Activated CD8-positive, alpha-beta T cell treated with anti-CD3 and anti-CD28 coated beads, Interleukin-2, amount 10 ng/mL, durations not matched to agents 7 days and 5 days (primary cell): ENCODE measurements at regions not wholly inside any gene's neighbourhood (a gene's known extent, or its start where the extent isn't known, plus 50 kb on each side); places are given as distances from the start of the nearest gene placed in this dataset.

Experiments used
- ATAC-seq: fragments of 150-1000 bp; cut with Tn5 transposase; one replicate; pipeline ENCODE4 v1.10.0; 2021; ENCODE audit warnings: moderate library complexity
- CTCF ChIA-PET: fragments of 350-600 bp; sonication (Branson Sonifier 250); formaldehyde crosslinking; loops from one replicate; lab custom pipeline; 2021; ENCODE audit warnings: antibody characterized with exemption; lab: Charles Lee
- POLR2A ChIA-PET: fragments of 350-600 bp; sonication (Branson Sonifier 250); formaldehyde crosslinking; loops from one replicate; lab custom pipeline; 2021; ENCODE audit warnings: antibody characterized with exemption; lab: Charles Lee
- DNase-seq: peaks from one replicate; pipeline ENCODE4 v3.0.0-alpha.2; 2020
- H3K27ac Mint-ChIP-seq: one replicate; pipeline ENCODE4 v1.8.0; 2021; ENCODE audit warnings: mild to moderate bottlenecking, mixed read lengths
- H3K27me3 Mint-ChIP-seq: one replicate; pipeline ENCODE4 v1.8.0; 2021; ENCODE audit warnings: low read depth, mixed read lengths
- H3K36me3 Mint-ChIP-seq: one replicate; pipeline ENCODE4 v1.8.0; 2021; ENCODE audit warnings: low read depth, mixed read lengths
- H3K4me1 Mint-ChIP-seq: one replicate; pipeline ENCODE4 v1.8.0; 2021; ENCODE audit warnings: low read depth, mixed read lengths
- H3K4me3 Mint-ChIP-seq: one replicate; pipeline ENCODE4 v1.8.0; 2021; ENCODE audit warnings: mild to moderate bottlenecking, mixed read lengths
- H3K9me3 Mint-ChIP-seq: one replicate; pipeline ENCODE4 v1.8.0; 2022; ENCODE audit warnings: mixed read lengths; ENCODE audit not compliant: insufficient read depth

- ChIA-PET CTCF (no interaction called here), POLR2A (no interaction called here)
- no peaks in the 10 kb centered on the region for H3K9me3 Mint-ChIP-seq
- H3K4me3 Mint-ChIP-seq, result no peak overlapping the region
- no peak overlapping the region for H3K27ac Mint-ChIP-seq
- DNase-seq (no peak), ATAC-seq (no peak)
- H3K36me3 Mint-ChIP-seq, result no peaks in the 10 kb centered on the region
- H3K4me1 Mint-ChIP-seq, result no peaks in the 10 kb centered on the region
- H3K27me3 Mint-ChIP-seq, result no peaks in the 10 kb centered on the region
Measured at GRCh38 chr13:52947921-52948373, 80.7 kb upstream of the OLFM4 start.

DNA sequence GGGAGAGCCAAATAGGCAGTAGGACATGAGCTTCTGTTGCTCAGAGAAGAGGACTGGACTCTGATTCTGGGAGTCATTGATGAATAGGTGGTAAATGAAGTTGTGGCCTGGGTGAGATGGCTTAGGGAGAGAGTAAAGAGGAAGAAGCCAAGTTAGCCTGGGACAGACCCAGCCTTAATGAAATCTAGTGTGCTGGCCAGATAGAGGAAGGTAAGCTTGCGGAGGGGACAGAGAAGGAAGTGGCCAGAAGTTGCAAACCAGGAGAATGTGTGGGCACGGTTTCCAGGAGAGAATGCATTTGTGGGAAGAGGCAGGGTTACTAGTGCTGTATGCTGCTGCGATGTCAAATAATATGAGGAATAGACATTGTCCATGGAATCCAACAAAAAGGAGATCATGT, 83.3 kb upstream of the OLFM4 start:
- no peaks in the 10 kb centered on the region for H3K27me3 Mint-ChIP-seq
- DNase-seq, result no peak
- H3K36me3 Mint-ChIP-seq, result no peaks in the 10 kb centered on the region
- no peak overlapping the region for H3K4me3 Mint-ChIP-seq
- no peaks in the 10 kb centered on the region for H3K4me1 Mint-ChIP-seq
- ChIA-PET POLR2A (no interaction called here), CTCF (no interaction called here)
- no peaks in the 10 kb centered on the region for H3K9me3 Mint-ChIP-seq
- ATAC-seq, result no peak
- H3K27ac Mint-ChIP-seq, result no peak overlapping the region

GRCh38 chr13:52944697-52945096, 83.9 kb upstream of the OLFM4 start:
- no peak overlapping the region for H3K4me3 Mint-ChIP-seq
- ChIA-PET POLR2A (no interaction called here), CTCF (no interaction called here)
- ATAC-seq (no peak), DNase-seq (no peak)
- no peaks in the 10 kb centered on the region for H3K9me3 Mint-ChIP-seq
- H3K27ac Mint-ChIP-seq, result no peak overlapping the region
- H3K27me3 Mint-ChIP-seq, result no peaks in the 10 kb centered on the region
- H3K4me1 Mint-ChIP-seq, result no peaks in the 10 kb centered on the region
- no peaks in the 10 kb centered on the region for H3K36me3 Mint-ChIP-seq

GRCh38 chr13:52938065-52938464, 89.6 kb upstream of the PCDH8 start:
- no peak overlapping the region for H3K27ac Mint-ChIP-seq
- ATAC-seq (no peak), DNase-seq (no peak)
- no peaks in the 10 kb centered on the region for H3K36me3 Mint-ChIP-seq
- H3K27me3 Mint-ChIP-seq, result no peaks in the 10 kb centered on the region
- H3K9me3 Mint-ChIP-seq, result no peaks in the 10 kb centered on the region
- POLR2A ChIA-PET, result no interaction called here
- no peak overlapping the region for H3K4me3 Mint-ChIP-seq
- CTCF ChIA-PET, result no interaction called here
- H3K4me1 Mint-ChIP-seq, result no peaks in the 10 kb centered on the region

DNA sequence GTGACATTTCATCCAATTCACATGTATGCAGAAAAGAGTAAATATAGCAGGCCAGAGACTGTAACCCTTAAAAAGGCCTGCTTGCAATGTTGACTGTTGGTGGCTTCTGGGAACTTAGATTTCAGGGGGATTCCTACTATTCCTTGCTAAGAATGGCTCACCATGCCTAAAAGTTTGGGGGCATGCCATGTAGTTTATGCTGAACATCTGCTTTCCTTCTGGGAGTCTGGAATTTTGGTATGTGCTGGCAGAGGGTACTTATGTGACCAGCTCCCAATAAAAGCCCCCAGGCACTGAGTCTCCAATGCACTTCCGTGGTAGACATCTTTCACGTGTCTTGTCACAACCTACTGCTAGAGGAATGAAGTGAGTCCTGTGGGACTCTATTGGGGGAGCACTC, 88.4 kb upstream of the PCDH8 start:
- H3K4me3 Mint-ChIP-seq, result no peak overlapping the region
- H3K4me1 Mint-ChIP-seq, result no peaks in the 10 kb centered on the region
- H3K36me3 Mint-ChIP-seq, result no peaks in the 10 kb centered on the region
- H3K27ac Mint-ChIP-seq, result no peak overlapping the region
- H3K27me3 Mint-ChIP-seq, result no peaks in the 10 kb centered on the region
- POLR2A ChIA-PET, result no interaction called here
- no peaks in the 10 kb centered on the region for H3K9me3 Mint-ChIP-seq
- no peak for DNase-seq
- ATAC-seq, result no peak
- CTCF ChIA-PET, result no interaction called here

DNA sequence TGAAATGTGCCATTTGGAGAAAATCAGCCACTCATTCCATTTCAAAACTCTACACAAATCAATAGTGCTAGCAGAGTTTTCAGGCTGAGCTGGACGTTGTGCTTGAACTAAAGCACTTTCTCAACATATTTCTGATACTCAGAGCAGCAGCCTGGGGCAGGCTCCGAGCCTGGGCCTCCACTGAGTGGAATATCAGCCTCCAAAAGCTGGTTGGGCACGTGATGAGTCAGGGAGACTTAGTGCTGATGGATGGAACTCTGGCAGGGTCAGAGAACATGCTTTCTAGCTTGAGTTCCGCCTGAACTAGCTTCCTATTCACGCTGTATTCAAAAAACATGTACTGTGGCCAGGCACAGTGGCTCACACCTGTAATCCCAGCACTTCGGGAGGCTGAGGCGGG, 85.8 kb upstream of the PCDH8 start:
- H3K4me3 Mint-ChIP-seq, result no peak overlapping the region
- no peak overlapping the region for H3K27ac Mint-ChIP-seq
- ChIA-PET POLR2A (no interaction called here), CTCF (interaction anchor here (0.8 kb wide), 1 partner anchor 34 kb away, joined by 3 read pairs; no protein-coding TSS in a partner anchor)
- H3K9me3 Mint-ChIP-seq, result no peaks in the 10 kb centered on the region
- DNase-seq (no peak), ATAC-seq (no peak)
- no peaks in the 10 kb centered on the region for H3K27me3 Mint-ChIP-seq
- no peaks in the 10 kb centered on the region for H3K4me1 Mint-ChIP-seq
- no peaks in the 10 kb centered on the region for H3K36me3 Mint-ChIP-seq

- no peaks in the 10 kb centered on the region for H3K27me3 Mint-ChIP-seq
- POLR2A ChIA-PET, result no interaction called here
- no peaks in the 10 kb centered on the region for H3K9me3 Mint-ChIP-seq
- CTCF ChIA-PET, result interaction anchor here (0.8 kb wide), 1 partner anchor 34 kb away, joined by 3 read pairs; no protein-coding TSS in a partner anchor
- no peaks in the 10 kb centered on the region for H3K4me1 Mint-ChIP-seq
- H3K4me3 Mint-ChIP-seq, result no peak overlapping the region
- no peak for ATAC-seq
- DNase-seq, result no peak
- H3K36me3 Mint-ChIP-seq, result no peaks in the 10 kb centered on the region
- no peak overlapping the region for H3K27ac Mint-ChIP-seq
Measured at GRCh38 chr13:52933547-52934210, 85.2 kb upstream of the PCDH8 start.

GRCh38 chr13:52933099-52933498, 84.7 kb upstream of the PCDH8 start:
- ChIA-PET CTCF (no interaction called here), POLR2A (no interaction called here)
- DNase-seq (no peak), ATAC-seq (no peak)
- H3K4me1 Mint-ChIP-seq, result no peaks in the 10 kb centered on the region
- H3K4me3 Mint-ChIP-seq, result no peak overlapping the region
- H3K27ac Mint-ChIP-seq, result no peak overlapping the region
- no peaks in the 10 kb centered on the region for H3K27me3 Mint-ChIP-seq
- H3K9me3 Mint-ChIP-seq, result no peaks in the 10 kb centered on the region
- no peaks in the 10 kb centered on the region for H3K36me3 Mint-ChIP-seq

DNA sequence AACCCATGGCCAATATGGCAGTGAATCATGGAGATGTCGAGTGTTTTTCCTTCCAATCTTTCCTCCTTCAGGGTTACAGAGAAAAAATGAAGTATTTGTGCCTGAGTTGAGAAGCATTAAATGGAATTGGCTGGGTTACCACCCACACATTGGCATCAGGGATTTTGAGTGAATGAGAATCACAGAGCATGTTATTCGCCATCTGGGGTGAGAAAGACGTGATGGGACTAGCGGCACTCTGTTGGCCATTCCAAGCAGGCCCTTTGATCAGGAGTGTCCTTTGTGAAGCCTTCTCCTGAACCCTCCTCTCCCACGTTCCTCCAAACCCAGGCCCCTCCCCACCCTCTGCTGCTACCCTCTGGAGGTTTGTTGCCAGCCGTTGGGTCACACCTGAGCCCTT, 84.2 kb upstream of the PCDH8 start:
- POLR2A ChIA-PET, result no interaction called here
- Mint-ChIP-seq H3K4me3 (no peak overlapping the region), H3K27me3 (no peaks in the 10 kb centered on the region), H3K4me1 (no peaks in the 10 kb centered on the region), H3K27ac (no peak overlapping the region), H3K36me3 (no peaks in the 10 kb centered on the region), H3K9me3 (no peaks in the 10 kb centered on the region)
- ATAC-seq (no peak), DNase-seq (no peak)
- CTCF ChIA-PET, result no interaction called here

- Mint-ChIP-seq H3K36me3 (no peaks in the 10 kb centered on the region), H3K27ac (no peak overlapping the region), H3K4me1 (no peaks in the 10 kb centered on the region), H3K9me3 (no peaks in the 10 kb centered on the region), H3K27me3 (no peaks in the 10 kb centered on the region), H3K4me3 (no peak overlapping the region)
- ATAC-seq (no peak), DNase-seq (no peak)
- POLR2A ChIA-PET, result no interaction called here
- CTCF ChIA-PET, result no interaction called here
Measured at GRCh38 chr13:52931539-52932431, 83.3 kb upstream of the PCDH8 start.

- H3K27me3 Mint-ChIP-seq, result no peaks in the 10 kb centered on the region
- H3K36me3 Mint-ChIP-seq, result no peaks in the 10 kb centered on the region
- no peak overlapping the region for H3K4me3 Mint-ChIP-seq
- DNase-seq, result no peak
- ChIA-PET CTCF (no interaction called here), POLR2A (no interaction called here)
- H3K4me1 Mint-ChIP-seq, result no peaks in the 10 kb centered on the region
- H3K9me3 Mint-ChIP-seq, result no peaks in the 10 kb centered on the region
- H3K27ac Mint-ChIP-seq, result no peak overlapping the region
- ATAC-seq, result no peak
Measured at GRCh38 chr13:52931131-52931530, 82.7 kb upstream of the PCDH8 start.

GRCh38 chr13:52929846-52930245, 81.4 kb upstream of the PCDH8 start:
- ATAC-seq, result no peak
- no peaks in the 10 kb centered on the region for H3K9me3 Mint-ChIP-seq
- H3K27me3 Mint-ChIP-seq, result no peaks in the 10 kb centered on the region
- H3K36me3 Mint-ChIP-seq, result no peaks in the 10 kb centered on the region
- no peaks in the 10 kb centered on the region for H3K4me1 Mint-ChIP-seq
- H3K4me3 Mint-ChIP-seq, result no peak overlapping the region
- ChIA-PET POLR2A (no interaction called here), CTCF (no interaction called here)
- H3K27ac Mint-ChIP-seq, result no peak overlapping the region
- DNase-seq, result no peak
